Mesenchymal stem cell (in vitro differentiated cells and primary cell): ENCODE measurements at regions not wholly inside any gene's neighbourhood (a gene's known extent, or its start where the extent isn't known, plus 50 kb on each side); places are given as distances from the start of the nearest gene placed in this dataset.

ENCODE experiments used
- DNase-seq: peaks from one replicate; pipeline ENCODE4 v3.0.0-alpha.2; 2013
- H2AFZ ChIP-seq: one replicate; pipeline ENCODE4 v1.6.1; 2013; ENCODE audit warnings: low read depth, mild to moderate bottlenecking, control low read depth, inconsistent platforms, low read length, moderate library complexity
- H2AK5ac ChIP-seq: 2 replicates; pipeline ENCODE4 v1.6.1; 2013; ENCODE audit warnings: low read length, moderate library complexity, mild to moderate bottlenecking, inconsistent platforms; ENCODE audit not compliant: severe bottlenecking
- H2BK120ac ChIP-seq: one replicate; pipeline ENCODE4 v1.6.1; 2013; ENCODE audit warnings: low read depth, mild to moderate bottlenecking, inconsistent platforms, low read length, moderate library complexity
- H2BK12ac ChIP-seq, 2 experiments: one replicate each; pipeline ENCODE4 v1.6.1; 2013; ENCODE audit warnings: inconsistent platforms in 2 of 2, low read length in 2 of 2, mild to moderate bottlenecking in 2 of 2, moderate library complexity in 2 of 2, control low read depth in 1 of 2
- H2BK15ac ChIP-seq: one replicate; pipeline ENCODE4 v1.6.1; 2013; ENCODE audit warnings: mild to moderate bottlenecking, low read depth, inconsistent platforms; ENCODE audit not compliant: poor library complexity, severe bottlenecking
- H2BK5ac ChIP-seq: 2 replicates; pipeline ENCODE4 v1.6.1; 2013; ENCODE audit warnings: low read depth, mild to moderate bottlenecking, low read length, control low read depth, inconsistent platforms; ENCODE audit not compliant: poor library complexity, severe bottlenecking
- H3K14ac ChIP-seq, 2 experiments: one replicate each; pipeline ENCODE4 v1.6.1; 2013; ENCODE audit warnings: inconsistent platforms in 2 of 2, low read length in 2 of 2, control low read depth in 1 of 2, mild to moderate bottlenecking in 1 of 2, moderate library complexity in 1 of 2
- H3K18ac ChIP-seq, 2 experiments: one replicate each; pipeline ENCODE4 v1.6.1; 2013; ENCODE audit warnings: inconsistent platforms in 2 of 2, low read length in 2 of 2, control low read depth in 1 of 2, low read depth in 1 of 2, mild to moderate bottlenecking in 1 of 2
- H3K23ac ChIP-seq, 2 experiments: one replicate each; pipeline ENCODE4 v1.6.1; 2013; ENCODE audit warnings: inconsistent platforms in 2 of 2, low read length in 2 of 2, mild to moderate bottlenecking in 2 of 2, moderate library complexity in 2 of 2, control low read depth in 1 of 2
- H3K27ac ChIP-seq: 2 replicates; pipeline ENCODE4 v1.5.1; 2013; ENCODE audit warnings: mild to moderate bottlenecking, moderate library complexity, low read length, control low read depth, inconsistent platforms; ENCODE audit not compliant: poor library complexity, severe bottlenecking
- H3K27me3 ChIP-seq, 2 experiments: 2 replicates each; pipeline versions ENCODE4 v1.6.1 to v1.7.0; 2013; ENCODE audit warnings: low read length in 2 of 2, mild to moderate bottlenecking in 2 of 2, moderate library complexity in 2 of 2, control low read depth in 1 of 2, inconsistent platforms in 1 of 2; ENCODE audit not compliant: control insufficient read depth in 1 of 2, insufficient read depth in 1 of 2
- H3K36me3 ChIP-seq, 2 experiments: 2 replicates each; pipeline versions ENCODE4 v1.6.1 to v1.7.0; 2013; ENCODE audit warnings: low read length in 2 of 2, control low read depth in 1 of 2, inconsistent platforms in 1 of 2, low read depth in 1 of 2, mild to moderate bottlenecking in 1 of 2; ENCODE audit not compliant: insufficient read depth in 2 of 2, control insufficient read depth in 1 of 2
- H3K4ac ChIP-seq, 2 experiments: one replicate each; pipeline ENCODE4 v1.6.1; 2013; ENCODE audit warnings: inconsistent platforms in 2 of 2, low read length in 2 of 2, mild to moderate bottlenecking in 2 of 2, moderate library complexity in 2 of 2, control low read depth in 1 of 2, low read depth in 1 of 2
- H3K4me1 ChIP-seq: 2 replicates; pipeline ENCODE4 v1.6.1; 2013; ENCODE audit warnings: low read depth, low read length, control low read depth; ENCODE audit not compliant: control insufficient read depth, insufficient read depth
- H3K4me2 ChIP-seq: 2 replicates; pipeline ENCODE4 v1.6.1; 2013; ENCODE audit warnings: low read length, mild to moderate bottlenecking, inconsistent platforms; ENCODE audit not compliant: poor library complexity, severe bottlenecking
- H3K4me3 ChIP-seq, 2 experiments: 2 replicates each; pipeline versions ENCODE4 v1.5.1 to v1.7.0; 2013; ENCODE audit warnings: low read length in 2 of 2, mild to moderate bottlenecking in 2 of 2, control low read depth in 1 of 2, low read depth in 1 of 2; ENCODE audit not compliant: insufficient read depth in 1 of 2
- H3K79me1 ChIP-seq: replicated peaks from 2 replicates; pipeline ENCODE4 v1.6.1; 2013; ENCODE audit warnings: mild to moderate bottlenecking, control low read depth, low read length, inconsistent platforms; ENCODE audit not compliant: poor library complexity, severe bottlenecking
- H3K9ac ChIP-seq: 2 replicates; pipeline ENCODE4 v1.7.0; 2013; ENCODE audit warnings: mild to moderate bottlenecking, low read length, moderate library complexity
- H3K9me3 ChIP-seq: 2 replicates; pipeline ENCODE4 v1.7.0; 2013; ENCODE audit warnings: mild to moderate bottlenecking, low read length; ENCODE audit not compliant: control insufficient read depth
- H4K8ac ChIP-seq: one replicate; pipeline ENCODE4 v1.6.1; 2013; ENCODE audit warnings: inconsistent platforms, mild to moderate bottlenecking, low read length, moderate library complexity
- H4K91ac ChIP-seq: one replicate; pipeline ENCODE4 v1.6.1; 2013; ENCODE audit warnings: mild to moderate bottlenecking, low read length, inconsistent platforms
- WGBS: methylation state at CpG from one replicate; pipeline ENCODE4 v1.1.7; 2013; ENCODE audit warnings: mixed read lengths; 5-methylcytosine and 5-hydroxymethylcytosine counted together

DNA sequence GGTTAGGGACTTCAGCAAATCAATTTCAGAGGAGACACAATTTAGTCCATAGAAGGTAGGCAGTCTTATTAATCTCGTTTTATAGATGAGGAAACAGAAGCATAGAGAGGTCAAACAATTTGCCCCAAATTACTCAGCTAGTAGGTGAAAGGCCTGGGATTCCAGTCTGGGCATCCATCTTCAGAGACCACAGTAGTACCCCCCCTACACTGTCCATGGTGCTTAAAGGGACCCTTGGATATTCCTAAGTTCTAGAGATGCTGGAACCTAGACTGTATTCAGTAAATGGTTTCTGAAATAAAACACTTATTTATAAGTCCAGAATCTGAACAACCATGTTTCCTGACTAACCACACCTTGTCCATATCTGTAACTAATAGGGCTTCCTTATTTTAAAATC, 174.8 kb downstream of the CEP135 start:
- H3K27ac ChIP-seq, result no peak overlapping the region
- H3K27me3 ChIP-seq, result no peaks in the 10 kb centered on the region
- H3K4me3 ChIP-seq, result no peak overlapping the region
- no peak overlapping the region for H2BK5ac ChIP-seq
- H3K79me1 ChIP-seq, result peaks cover 3% of the 10 kb centered on the region
- no peak overlapping the region for H2BK12ac ChIP-seq
- no peak overlapping the region for H3K23ac ChIP-seq
- H3K9me3 ChIP-seq, result no peaks in the 10 kb centered on the region
- H3K4me2 ChIP-seq, result no peak overlapping the region
- H2AFZ ChIP-seq, result no peak overlapping the region
- no peaks in the 10 kb centered on the region for H3K36me3 ChIP-seq
- no peak overlapping the region for H3K18ac ChIP-seq
- no peak overlapping the region for H2AK5ac ChIP-seq
- no peak overlapping the region for H3K14ac ChIP-seq
- no peak overlapping the region for H4K8ac ChIP-seq
- no peak for DNase-seq
- H2BK15ac ChIP-seq, result no peak overlapping the region
- no peak overlapping the region for H2BK120ac ChIP-seq
- H3K9ac ChIP-seq, result no peak overlapping the region
- no CpG with 5 or more reads among the region's 1 CpG for WGBS
- H4K91ac ChIP-seq, result no peak overlapping the region
- H3K4me1 ChIP-seq, result no peaks in the 10 kb centered on the region
- no peak overlapping the region for H3K4ac ChIP-seq

- Histone ChIP-seq H3K79me1 (peaks cover 3% of the 10 kb centered on the region), H3K4me1 (no peaks in the 10 kb centered on the region), H3K4ac (no peak overlapping the region), H3K36me3 (no peaks in the 10 kb centered on the region), H2AFZ (no peak overlapping the region), H4K91ac (no peak overlapping the region), H3K4me2 (no peak overlapping the region), H3K9me3 (no peaks in the 10 kb centered on the region), H2AK5ac (no peak overlapping the region), H3K18ac (no peak overlapping the region), H3K14ac (no peak overlapping the region), H2BK12ac (no peak overlapping the region), H3K27ac (no peak overlapping the region), H2BK15ac (no peak overlapping the region), H3K23ac (no peak overlapping the region), H4K8ac (no peak overlapping the region), H3K4me3 (no peak overlapping the region), H3K9ac (no peak overlapping the region), H3K27me3 (no peaks in the 10 kb centered on the region), H2BK120ac (no peak overlapping the region), H2BK5ac (no peak overlapping the region)
- no peak for DNase-seq
- 89% methylated on average over 2 of the region's 3 CpGs for WGBS
These were observed 174.3 kb downstream of the CEP135 start for GRCh38 chr4:56123051-56123450.

GRCh38 chr4:56118845-56119244, 170.1 kb downstream of the CEP135 start:
- WGBS, result 89% methylated on average over 2 of the region's 2 CpGs
- H3K9ac ChIP-seq, result no peak overlapping the region
- DNase-seq, result no peak

GRCh38 chr4:56118055-56118454, 169.3 kb downstream of the CEP135 start:
- Histone ChIP-seq H2AFZ (no peak overlapping the region), H2AK5ac (no peak overlapping the region), H3K23ac (no peak overlapping the region), H3K14ac (no peak overlapping the region), H3K27ac (no peak overlapping the region), H2BK120ac (no peak overlapping the region), H4K8ac (no peak overlapping the region), H4K91ac (no peak overlapping the region), H3K4ac (no peak overlapping the region), H3K18ac (no peak overlapping the region), H3K4me1 (no peaks in the 10 kb centered on the region), H3K4me3 (no peak overlapping the region), H2BK5ac (no peak overlapping the region), H3K36me3 (no peaks in the 10 kb centered on the region), H3K79me1 (no peaks in the 10 kb centered on the region), H3K9ac (no peak overlapping the region), H2BK15ac (no peak overlapping the region), H3K9me3 (no peaks in the 10 kb centered on the region), H3K27me3 (no peaks in the 10 kb centered on the region), H3K4me2 (no peak overlapping the region), H2BK12ac (no peak overlapping the region)
- no peak for DNase-seq
- WGBS, result 96% methylated on average over 4 of the region's 5 CpGs

More at GRCh38 chr4:56118845-56119244, 170.1 kb downstream of the CEP135 start:
- no peaks in the 10 kb centered on the region for H3K9me3 ChIP-seq
- H3K79me1 ChIP-seq, result no peaks in the 10 kb centered on the region
- no peak overlapping the region for H3K4me2 ChIP-seq
- no peak overlapping the region for H3K27ac ChIP-seq
- no peaks in the 10 kb centered on the region for H3K36me3 ChIP-seq
- no peak overlapping the region for H3K14ac ChIP-seq
- H4K91ac ChIP-seq, result no peak overlapping the region
- no peak overlapping the region for H2AK5ac ChIP-seq
- H3K4ac ChIP-seq, result no peak overlapping the region
- H3K18ac ChIP-seq, result no peak overlapping the region
- no peak overlapping the region for H2BK12ac ChIP-seq
- no peak overlapping the region for H3K4me3 ChIP-seq
- no peak overlapping the region for H2BK120ac ChIP-seq
- H2AFZ ChIP-seq, result no peak overlapping the region
- H2BK15ac ChIP-seq, result no peak overlapping the region
- no peaks in the 10 kb centered on the region for H3K27me3 ChIP-seq
- no peaks in the 10 kb centered on the region for H3K4me1 ChIP-seq
- no peak overlapping the region for H4K8ac ChIP-seq
- no peak overlapping the region for H2BK5ac ChIP-seq
- no peak overlapping the region for H3K23ac ChIP-seq
